ENCODE measurements at regions not wholly inside any gene's neighbourhood (a gene's known extent, or its start where the extent isn't known, plus 50 kb on each side); places are given as distances from the start of the nearest gene placed in this dataset.
"Not testable (repeated sequence)": the region's sequence is repeated elsewhere in the genome, so short reads cannot be mapped to it uniquely, and the experiment has no call there.

DNA sequence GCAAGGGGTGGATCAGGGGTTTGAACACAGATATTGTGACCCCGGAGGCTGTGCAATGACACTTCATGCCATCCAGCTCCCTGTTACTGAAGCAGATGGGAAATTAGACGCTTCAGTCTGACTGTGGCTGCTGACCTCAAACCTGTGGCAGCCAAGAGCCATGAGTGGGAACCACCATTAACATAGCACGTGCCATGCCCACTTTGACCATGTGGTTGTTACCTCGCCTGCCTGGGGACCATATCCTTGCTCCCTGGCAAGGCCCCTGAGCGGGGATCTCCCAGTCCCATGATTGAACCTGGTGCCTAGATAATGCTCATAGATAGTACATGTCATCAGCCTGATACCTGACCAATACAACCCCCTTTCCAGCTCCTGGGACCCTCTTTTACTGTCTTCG is 68.9 kb downstream of the CYP26B1 start:
- no peak for DNase-seq

DNA sequence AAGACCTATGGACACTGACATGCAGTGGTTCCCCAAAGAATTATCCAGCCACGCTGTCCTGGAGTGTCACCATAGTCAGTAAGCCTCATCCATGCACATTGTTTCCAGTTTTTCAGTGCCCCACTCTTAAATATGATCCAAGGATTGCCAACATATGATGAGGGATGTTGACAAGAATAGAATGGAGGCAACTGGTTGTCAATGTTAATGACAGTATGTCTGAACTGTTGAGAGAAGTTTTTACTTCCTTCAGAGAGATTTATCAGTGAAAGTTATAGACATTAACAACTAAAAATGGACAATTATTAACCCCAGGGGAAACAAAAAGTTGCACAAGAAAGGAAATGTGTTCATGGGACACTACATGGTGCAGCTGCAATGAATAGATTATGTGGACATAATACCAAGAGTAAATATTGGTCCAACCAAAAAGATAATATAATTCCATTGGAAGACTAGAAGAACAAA is 69.9 kb downstream of the CYP26B1 start:
- no peak for DNase-seq

DNA sequence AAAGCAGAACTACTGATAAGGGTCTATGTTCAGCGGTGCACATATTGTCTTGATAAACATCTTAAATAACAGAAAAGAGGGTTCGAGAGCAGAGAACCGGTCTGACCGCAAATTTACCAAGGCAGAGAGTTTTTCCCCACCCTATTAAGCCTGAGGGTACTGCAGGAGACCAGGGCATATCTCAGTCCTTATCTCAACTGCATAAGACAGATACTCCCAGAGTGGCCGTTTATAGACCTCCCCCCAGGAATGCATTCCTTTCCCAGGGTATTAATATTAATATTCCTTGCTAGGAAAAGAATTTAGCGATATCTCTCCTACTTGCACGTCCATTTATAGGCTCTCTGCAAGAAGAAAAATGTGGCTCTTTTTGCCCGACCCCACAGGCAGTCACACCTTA is 74.3 kb downstream of the CYP26B1 start:
- DNase-seq: not testable (repeated sequence)

DNA sequence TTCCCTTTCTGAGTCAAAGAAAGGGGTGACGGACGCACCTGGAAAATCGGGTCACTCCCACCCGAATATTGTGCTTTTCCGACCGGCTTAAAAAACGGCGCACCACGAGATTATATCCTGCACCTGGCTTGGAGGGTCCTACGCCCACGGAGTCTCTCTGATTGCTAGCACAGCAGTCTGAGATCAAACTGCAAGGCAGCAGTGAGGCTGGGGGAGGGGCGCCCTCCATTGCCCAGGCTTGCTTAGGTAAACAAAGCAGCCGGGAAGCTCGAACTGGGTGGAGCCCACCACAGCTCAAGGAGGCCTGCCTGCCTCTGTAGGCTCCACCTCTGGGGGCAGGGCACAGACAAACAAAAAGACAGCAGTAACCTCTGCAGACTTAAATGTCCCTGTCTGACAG is 83.5 kb downstream of the CYP26B1 start:
- not testable (repeated sequence) for DNase-seq

DNA sequence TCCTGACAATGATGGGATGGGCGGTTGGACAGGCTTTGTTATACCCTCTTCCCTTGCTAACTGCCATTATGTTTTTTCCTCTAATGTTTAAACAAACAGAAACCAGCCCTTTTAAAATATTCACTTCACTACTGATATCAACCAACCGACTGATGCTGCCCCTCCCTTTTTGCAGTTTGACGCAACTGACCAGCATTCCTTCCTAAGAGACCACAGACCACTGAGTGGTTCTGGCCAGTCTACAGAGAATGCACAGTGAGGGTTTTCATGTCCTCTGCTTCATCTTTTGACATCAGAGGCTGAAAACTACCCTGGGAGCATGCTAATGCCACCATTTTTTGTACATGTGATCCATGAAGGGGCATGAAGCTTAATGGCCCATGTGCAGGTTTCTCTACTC is 85.3 kb downstream of the CYP26B1 start:
- no peak for DNase-seq

DNA sequence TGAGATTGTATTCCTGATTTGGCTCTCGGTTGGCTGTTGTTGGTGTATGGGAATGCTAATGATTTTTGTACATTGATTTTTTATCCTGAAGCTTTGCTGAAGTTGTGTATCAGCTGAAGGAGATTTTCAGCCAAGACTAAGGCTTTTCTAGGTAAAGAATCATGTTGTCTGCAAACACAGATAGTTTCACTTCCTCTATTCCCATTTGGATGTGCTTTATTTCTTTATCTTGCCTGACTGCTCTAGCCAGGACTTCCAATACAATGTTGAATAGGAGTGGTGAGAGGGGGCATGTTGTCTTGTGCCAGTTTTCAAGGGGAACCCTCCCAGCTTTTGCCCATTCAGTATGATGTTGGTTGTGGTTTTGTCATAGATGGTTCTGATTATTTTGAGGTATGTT is 90.4 kb downstream of the CYP26B1 start:
- no peak for DNase-seq

DNA sequence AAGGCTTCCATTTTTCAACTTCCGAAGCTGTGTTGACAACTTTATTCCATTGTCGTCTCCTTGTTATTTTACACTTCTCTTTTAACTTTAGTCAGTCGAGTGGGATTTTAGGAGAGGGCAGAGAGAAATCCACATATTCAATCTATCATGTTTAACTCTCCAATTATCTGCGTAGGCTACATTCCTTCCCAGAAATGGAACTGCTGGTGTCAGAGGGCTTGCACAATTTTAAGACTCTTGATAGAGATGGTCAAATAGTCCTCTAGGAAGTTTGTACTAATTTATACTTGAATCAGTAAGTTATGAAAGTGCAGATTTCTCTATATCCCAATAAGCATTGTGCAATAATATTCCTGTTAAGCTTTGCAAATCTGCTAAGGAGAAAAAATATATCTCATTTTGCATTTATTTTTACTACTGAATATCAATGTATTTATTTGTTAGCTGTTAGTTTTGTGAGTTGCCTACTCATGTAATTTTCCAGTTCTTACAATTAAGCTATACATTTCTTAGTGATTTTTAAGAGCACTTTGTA is 95.6 kb downstream of the CYP26B1 start:
- DNase-seq: no peak

DNA sequence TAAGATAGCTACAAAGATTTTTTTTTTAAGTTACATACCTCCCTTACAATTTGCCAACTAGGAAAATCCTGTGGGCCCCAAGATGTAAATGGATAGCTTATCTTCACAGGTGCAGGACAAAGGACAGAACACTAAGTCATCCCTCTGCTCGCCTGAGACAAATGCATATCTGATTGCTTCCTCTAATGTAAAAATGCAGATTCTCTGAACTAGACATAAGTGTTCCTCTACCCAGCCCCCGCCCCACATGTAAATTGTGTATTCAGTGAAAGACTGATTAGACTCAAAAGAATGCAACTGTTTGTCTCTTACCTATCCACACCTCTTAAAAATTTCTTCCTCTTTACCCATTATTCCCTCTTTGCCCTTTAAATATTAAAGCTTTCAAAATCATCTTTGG is 96.5 kb downstream of the CYP26B1 start:
- no peak for DNase-seq

DNA sequence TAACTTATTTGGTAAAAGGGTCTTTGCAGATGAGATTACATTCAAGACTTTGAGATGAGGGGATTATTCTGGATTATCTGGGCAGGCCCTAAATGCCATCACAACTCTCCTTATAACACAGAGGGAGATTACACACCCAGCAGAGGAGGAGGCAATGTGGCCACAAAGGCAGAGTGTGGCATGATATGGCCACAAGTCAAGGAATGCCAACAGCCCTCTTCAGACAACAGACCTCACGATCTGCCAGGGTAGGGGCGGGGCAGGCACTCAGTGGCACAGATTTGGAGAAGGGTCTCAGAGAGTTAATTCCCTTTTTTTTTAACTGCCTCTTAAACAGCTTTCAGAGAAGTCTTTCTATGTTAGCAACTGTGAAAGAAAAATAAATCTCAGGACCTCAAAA is 96.9 kb downstream of the CYP26B1 start:
- no peak for DNase-seq

DNA sequence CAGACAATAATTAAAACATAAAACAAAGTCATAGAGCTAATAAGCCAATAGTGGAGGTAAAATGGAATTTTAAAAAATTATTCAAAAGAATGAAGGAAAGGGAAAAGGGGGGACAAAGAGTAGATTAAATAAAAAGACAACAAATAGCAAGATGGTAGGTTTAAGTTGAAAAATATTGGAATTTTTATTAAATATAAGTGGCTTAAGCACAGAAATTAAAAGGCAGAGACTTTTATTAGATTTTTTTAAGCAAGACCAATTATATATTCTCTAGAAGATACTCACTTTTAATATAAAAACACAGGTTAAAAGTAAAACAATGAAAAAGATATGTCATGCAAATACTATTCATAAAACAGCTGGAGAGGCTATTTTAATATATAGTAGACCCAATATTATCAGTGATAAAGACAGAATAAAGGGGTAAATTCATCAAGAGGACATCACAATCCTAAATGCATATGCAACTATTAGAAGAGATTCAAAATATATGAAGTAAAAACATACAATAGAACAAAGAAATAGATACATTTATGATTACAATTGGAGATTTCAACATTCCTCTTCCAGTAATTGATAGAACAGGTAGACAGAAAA is 98.7 kb downstream of the CYP26B1 start:
- DNase-seq: no peak

DNA sequence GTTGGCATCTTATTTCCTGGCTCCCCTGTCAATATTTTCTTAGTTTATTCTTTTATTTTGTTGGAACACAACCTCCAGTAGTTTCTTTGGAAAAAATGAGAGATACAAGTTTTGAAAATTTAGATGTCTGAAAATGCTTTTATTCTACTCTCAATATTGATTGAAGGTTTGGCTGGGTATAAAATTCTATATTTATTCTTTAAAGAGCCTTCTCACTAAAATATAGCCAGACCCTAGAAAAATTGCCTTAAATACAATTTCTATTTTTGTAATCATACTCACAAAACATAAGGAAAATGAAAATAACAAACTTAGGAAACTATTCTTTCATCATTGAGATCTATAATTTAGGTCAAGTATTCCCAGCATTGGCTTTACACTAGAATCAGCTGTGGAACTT is 103.7 kb downstream of the CYP26B1 start:
- no peak for DNase-seq

DNA sequence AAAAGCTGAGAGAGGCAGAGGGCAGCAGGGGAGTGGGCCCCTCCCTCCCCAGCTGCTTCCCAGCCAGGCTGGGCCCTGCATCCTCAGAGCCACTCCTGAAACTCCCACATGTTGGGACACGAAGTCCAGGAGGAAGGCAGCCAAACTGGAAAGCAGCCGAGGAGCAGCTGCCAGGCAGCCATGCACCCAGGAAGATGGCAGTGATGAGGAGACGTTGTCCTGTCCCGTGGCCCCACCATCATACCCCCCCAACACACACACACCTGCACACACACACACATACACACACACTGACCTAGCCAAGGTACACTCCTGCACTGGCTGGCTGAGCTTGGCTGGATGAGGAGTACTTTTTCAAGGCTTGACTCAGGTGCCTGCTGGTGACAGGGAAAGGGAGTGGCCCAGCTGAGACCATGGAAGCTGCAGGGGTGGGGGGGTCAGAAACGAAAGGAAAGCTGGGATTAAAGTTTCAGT is 106.0 kb downstream of the CYP26B1 start:
- no peak for DNase-seq

DNA sequence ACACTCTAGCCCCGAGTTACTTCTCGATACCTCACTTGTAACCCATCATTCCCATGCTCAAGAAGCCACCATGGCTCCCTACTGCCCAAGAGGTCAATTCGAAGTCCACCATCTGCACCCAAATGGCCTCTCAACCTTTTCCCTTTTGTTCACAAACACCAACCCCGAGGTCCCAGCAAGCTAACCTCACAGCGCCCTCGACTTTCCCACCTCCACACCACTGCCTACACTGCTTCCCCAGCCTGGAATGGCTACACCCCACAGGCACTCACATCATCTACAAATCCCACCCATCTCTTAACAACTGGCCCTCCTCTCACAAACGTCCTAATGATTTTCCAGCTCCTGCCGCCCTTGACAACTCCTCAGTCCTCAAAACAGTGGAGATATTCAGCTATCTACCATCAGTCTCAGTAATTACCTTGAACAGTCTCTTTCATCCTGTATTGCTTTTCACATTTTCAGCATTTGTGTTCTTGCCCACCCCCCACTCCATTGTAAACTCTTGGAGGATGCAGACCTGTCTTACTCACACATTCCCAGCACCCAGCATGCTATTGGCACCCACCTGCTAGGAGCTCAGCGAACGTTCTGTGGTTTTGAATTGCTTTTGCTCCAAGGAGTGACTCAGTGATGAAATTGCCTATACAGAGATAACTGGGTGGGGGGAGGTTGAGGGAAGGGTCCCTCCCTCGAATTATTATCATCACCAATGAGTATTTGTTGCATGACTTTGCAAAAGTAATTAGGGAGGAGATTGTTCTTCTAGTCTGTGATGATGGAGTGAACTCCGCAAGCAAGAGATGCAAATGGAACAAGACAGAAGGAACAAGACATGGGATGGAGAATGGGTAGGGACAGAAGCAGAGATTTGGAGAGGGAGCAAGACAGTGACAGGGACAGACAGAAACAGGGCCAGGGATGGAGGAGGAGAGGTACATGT is 106.8 kb downstream of the CYP26B1 start:
- no peak for DNase-seq

DNA sequence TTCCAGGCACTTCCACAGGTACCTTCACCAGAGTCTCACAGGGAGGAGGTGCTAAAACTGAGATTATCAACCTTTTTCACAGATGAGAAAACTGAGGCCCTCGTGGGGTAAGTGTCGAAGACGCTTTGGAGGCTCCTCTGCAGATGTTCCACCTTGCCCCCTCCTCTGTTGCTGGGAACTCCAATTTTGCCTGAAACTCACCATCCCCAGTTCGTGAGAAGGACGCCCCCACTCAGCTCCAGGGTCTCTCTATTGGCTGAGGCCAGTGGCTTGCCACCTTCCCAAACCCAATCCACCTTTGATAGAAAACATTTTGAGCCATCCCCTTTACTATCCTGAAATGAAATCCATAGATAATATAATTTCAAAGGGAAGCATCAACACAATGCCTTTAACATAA is 109.1 kb downstream of the CYP26B1 start:
- DNase-seq: no peak

DNA sequence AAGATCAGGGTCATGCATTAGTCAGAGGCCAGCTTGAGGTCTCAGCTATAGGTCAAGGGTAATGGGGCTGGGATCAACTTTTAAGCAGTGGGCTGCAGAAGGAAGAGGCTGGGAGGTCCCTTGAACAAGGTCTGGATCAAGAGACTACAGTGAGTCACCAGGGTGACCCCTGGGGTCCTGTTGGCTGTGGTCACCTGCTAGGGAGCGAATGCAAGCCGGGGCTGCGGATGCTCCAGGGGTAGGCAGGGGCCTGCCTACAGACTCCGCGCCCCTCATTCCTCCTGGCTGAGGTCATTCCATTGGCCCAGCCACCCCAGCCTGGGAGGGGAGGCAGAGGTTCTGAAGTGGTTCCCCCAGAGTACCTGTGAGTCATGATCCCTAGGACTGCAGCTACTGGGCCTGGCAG is 110.4 kb downstream of the CYP26B1 start:
- no peak for DNase-seq

DNA sequence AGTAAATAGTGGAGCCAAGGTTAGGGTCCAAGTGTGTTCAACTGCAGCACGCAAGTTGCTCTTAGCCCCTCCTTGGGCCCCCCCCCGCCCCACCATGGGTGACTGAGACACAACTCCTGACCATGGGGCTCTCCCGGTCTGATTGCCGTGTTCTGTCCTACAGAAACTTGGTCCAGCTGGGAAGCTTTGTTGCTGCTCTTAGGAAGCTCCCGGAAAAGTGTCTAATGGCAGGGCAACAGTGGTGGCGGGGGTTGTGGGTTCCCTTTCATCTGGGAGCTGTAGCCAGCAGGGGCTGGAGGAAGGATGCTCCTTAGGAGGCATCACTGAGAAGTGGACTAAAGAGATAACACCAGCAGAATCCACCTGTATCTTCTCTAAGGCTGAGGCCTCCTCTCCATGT is 111.1 kb downstream of the CYP26B1 start:
- no peak for DNase-seq

DNA sequence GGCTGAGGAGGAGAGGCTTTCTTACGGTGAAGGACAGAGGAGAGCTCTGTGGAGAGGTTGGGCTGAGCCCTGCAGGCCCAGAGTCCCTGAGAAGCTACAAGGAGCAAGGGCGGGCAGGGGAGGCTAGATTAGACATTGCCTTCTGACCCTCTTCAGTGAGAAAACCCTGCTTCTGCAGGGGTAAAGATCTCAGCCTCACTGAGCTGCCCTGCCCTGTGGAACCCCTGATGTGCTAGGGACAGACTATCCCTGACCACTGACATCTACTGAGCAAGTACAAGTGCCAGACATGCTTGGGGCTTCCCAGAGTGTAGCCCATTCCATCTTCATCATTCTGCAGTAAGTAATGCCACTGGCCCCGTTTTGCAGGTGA is 111.5 kb downstream of the CYP26B1 start:
- no peak for DNase-seq

DNA sequence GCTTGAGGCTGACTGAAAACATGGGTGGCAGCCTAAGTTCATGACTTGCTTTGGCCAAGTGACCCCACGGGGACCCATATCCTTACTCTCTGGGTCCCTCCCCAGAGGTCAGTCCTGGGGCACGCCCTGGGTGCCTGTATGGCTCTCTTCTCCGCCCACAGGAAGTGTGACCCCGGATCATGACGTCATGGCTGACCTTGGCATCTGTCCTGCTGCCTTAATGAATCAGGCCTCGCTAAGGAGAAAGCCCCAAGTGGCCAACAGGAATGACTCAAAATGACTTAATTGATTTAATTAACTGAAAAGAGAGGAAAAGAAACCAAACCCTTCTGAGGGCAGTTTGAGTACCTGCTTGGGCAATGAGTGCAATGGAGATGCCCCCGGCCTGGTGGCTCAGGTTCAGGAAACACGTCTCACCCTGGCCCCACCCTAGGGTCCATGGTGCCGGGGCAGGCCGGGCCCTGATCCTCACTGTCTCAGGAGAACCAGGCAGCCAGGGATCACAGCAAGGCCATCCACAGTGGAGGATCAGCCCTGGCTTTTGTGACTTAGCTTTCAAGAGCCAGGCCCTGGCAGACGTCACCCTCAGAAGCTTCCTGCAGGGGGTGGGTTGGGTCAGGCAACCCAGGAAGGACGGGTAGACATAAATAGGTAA is 112.0 kb downstream of the CYP26B1 start:
- no peak for DNase-seq

DNA sequence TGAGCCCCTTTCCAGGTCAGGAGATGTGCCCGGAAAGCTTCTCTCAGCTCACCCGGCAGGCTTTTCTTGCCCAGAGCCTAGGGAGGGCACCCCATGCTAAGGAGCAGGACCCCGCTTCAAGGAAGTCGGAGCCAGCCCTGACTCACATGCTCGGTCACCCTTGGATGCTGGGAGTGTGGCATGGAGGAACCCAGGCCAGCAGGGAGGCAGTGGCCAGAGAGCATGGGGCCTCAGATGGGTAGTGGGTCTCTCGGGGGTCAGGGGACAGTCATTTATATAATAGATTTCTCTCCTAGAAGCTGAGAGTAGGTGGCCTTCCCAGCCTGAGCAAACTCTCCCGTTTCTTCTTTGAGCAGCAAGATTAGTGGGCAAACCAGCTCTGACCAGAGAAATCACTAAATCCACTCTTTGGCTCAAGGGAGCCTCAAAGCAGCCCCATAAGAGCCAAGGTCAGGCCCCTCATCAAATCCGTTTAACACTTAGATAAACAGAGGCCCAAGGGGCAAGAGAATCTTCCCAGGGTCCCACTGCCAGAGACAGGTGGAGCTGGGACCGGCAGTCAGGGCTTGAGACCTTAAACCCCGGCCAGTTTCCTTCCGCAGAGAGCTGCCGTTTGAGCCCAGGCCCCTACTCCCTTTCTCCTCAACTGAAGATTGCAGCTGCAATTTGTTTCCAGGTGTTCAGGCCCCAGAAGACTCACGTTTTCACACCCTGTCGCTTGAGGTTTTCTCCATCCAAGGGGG is 113.1 kb downstream of the CYP26B1 start:
- no peak for DNase-seq

DNA sequence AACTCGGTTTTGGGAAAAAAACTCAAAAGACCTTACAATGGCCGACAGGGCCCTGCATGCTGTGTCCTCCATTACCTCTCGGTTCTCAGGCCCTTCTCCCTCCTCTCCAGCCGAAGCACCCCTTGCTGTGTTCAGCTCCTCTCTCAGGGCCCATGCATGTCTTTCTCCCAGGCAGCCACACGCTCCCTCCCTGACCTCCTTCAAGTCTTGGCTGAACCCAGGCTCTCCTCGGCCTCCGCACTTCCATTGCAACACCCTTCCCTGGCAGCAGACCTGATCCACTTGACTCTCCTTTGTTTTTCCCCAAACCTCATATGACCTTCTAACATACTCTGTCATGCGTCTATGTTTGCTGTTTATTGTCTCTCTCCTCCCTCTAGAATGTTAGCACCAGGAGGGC is 114.0 kb downstream of the CYP26B1 start:
- DNase-seq: no peak

DNA sequence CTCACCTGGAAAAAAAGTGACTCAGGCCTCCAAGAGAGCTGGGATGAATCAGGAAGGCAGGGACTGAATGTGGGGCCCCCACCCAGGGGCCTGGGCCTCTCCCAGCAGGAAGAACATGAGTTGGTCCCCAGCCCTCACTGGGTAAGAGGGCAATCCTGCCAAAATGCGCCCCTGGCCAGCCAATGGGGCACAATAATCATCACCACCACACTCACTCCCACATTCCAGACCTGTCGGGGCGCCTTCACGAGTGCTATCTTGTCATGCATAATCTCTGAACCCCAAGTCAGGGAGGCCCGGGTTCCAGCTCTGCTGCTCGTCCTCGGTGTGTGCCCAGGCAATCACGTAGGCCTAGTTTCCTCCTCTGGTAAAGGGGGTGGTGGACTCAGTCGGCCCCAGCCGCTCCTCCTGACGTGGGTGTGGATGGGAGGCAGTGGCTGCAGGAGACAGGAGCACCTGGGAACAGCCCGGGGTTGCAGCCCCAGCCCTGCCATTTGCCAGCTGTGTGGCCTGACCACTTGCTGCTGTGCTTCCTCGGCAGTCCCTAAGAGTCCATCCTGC is 115.1 kb downstream of the CYP26B1 start:
- no peak for DNase-seq

DNA sequence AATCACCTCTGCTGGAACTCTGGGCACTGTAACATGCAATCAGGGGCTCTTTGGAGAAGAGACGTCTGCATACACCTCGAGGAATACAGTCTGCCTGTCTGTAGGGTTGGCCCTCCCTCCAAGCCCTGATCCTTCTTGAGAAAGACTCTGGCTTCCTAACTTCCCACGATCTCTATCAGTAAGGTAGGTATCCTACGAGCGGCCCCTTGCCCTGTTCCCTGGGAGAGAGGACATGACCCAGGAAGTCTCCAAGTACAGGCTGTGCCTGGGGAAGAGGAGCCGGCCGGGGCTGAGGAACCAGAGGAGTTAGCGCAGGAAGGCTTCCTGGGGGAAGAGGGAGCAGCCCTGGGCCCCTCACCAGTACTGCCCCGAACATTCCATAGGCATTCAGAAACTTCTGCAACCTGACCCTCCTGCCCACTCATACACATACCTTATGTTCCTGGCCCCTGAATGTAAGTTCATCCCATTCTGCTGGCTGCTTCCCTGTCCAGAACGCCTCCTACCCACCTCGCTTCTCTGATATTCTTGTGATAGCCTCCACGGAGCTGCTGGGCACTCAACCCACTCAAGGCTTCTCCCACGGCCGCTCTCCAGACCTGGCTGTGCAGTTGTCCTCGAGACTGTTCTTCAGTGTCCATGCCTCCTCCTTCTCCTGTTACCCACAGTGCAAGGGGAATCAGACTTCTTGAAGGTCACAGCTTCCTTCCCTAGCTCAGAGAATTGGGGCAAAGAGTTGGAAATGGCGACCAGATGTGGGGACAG is 116.1 kb downstream of the CYP26B1 start:
- DNase-seq: no peak
